Activated CD8-positive, alpha-beta memory T cell treated with anti-CD3 and anti-CD28 coated beads for 24 hours (primary cell): ENCODE measurements at regions not wholly inside any gene's neighbourhood (a gene's known extent, or its start where the extent isn't known, plus 50 kb on each side); places are given as distances from the start of the nearest gene placed in this dataset.

Source experiments
- DNase-seq: peaks from one replicate; pipeline ENCODE4 v3.0.0-alpha.2; 2020

DNA sequence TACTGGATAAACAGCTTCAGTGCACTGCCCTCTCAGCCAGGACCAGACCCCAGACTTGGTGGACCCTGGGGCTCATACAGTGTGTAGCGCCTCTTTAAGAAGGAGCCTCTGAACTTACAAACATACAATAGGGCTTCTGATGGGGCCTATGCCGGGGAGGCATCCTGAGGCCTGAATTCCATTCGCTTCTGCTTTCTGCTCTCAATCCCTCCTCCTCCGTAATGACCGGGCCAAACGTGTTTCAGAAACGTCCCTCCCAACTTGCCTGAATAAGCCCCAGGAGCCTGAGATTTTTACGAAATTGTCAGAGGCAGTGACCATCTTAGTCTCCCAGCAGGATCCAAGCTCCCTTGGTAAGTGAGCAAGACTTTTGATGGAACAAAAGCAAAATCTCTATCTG lies 128.1 kb upstream of the BOD1 start:
- no peak for DNase-seq

DNA sequence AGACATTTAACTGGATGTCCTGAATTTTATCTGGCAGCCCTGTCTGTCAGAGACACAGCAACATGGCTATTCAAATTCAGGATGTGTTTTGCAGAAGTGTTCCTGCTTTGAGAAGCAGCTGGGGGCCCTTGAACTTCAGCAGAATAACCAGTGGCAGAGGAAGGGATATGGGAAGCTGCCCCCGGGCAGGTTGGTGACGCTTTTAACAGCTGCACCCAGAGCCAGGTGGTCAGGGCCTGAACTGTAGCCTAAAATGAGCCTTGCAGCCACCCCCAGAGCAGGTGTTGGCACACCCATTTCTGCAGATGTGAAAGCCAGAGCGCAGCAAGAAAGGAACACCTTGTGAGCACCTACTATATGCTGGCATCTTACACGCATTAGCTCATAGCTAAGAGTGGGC lies 128.7 kb upstream of the BOD1 start:
- no peak for DNase-seq

DNA sequence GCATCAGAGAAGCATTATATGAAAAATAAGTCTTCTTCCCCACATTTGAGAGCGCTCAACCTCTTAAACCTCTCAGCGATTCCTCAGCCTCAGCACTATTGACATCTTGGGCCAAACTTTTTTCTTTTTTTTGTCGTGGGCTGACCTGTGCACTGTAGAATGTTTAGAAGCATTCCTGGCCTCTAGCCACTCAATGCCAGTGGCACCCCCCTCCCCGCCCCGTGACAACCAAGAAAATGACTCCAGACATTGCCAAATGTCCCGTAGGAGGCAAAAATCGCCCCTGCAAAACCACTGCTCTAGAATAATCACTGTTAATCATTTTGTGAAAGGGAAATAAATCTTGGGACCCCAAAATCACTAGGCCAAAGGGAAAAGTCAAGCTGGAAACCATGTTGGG lies 129.1 kb upstream of the BOD1 start:
- no peak for DNase-seq

DNA sequence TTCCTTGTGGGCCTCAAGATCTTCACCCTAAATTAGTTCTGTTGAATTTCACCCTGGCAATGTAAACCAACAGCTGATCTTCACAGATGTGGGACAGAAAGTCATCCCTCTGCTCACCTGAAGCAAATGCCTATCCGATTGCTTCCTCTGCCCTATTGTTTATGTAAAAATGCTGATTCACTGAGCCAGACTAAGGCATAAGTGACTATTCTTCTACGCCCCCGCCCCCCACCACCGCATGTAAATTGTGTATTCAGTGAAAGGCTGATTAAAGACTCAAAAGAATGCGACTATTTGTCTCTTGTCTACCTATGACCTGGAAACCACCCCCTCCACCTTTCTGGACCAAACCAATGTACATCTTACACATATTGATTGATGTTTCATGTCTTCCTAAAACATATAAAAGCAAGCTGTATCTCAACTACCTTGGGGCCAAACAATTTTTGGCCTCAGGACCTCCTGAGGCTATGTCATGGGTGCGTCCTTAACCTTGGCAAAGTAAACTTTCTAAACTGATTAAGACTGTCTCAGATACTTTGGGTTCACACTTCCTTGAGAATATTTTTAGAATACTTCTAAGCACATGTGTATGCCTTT lies 129.7 kb upstream of the BOD1 start:
- no peak for DNase-seq

DNA sequence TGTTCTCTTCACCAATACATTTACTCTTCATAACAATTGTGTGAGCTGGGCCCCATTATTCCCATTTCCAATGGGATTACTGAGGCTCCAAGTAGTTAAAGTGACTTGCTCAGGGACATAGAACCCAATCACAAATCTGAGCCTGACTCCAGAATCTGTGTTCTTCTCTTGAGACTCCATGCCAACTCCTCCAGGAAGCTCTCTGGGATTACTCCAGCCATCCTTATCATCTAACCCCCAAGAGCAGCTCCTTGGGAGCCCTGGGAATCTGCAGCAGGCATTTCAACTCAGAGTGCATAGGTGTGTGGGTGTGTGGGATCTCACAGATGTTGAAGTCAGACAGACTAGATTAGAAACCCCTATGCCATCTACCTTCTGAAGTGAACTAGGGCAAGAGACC lies 131.4 kb upstream of the BOD1 start:
- no peak for DNase-seq

DNA sequence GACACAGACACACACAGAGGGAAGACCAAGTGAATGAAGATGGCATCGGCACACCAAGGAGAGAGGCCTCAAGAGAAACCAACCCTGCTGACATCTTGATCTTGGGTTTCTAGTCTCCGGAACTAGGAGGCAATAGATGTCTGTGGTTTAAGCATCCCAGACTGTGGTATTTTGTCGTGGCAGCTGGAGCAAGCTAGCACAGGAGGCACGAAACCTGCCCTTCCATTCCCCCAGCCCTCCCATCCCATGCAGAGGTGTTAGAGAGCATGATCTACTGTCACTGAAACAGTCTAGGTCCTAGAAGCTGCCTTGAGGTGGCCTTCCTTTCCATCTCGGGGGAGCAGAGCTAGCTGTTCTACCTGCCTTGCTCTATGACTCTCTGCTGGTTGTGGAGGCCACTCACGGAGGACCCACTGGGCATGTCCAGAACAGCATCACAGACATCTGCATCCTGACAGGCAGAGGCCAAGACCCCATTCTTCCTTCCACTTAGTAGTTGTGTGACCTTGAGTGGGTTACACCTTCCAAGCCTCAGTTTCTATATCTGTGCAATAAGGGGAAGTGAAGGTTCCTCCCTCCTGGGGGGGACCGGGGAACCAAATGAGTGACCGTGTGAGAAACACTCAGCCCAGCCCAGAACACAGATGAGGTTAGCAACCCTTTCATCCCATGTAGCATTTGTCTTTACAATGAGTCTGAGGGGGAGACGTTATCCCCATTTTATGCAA lies 134.3 kb upstream of the BOD1 start:
- DNase-seq, result no peak

DNA sequence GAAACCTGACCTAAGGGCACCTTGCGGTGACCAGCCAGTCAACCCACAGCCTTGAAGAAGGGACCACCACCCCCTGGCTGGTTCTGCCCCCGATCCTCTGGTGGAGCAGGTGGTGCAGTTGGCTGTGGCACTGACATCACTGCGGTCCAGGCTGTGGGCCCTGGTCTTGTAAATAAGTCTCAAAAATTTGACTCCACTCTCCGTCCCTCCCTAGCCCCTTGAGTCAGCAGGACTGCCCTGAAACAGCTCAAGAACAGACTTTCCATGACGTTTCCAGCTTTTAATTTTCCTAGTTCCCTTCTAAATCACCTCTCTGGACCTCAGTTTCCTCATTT lies 134.8 kb upstream of the BOD1 start:
- no peak for DNase-seq

DNA sequence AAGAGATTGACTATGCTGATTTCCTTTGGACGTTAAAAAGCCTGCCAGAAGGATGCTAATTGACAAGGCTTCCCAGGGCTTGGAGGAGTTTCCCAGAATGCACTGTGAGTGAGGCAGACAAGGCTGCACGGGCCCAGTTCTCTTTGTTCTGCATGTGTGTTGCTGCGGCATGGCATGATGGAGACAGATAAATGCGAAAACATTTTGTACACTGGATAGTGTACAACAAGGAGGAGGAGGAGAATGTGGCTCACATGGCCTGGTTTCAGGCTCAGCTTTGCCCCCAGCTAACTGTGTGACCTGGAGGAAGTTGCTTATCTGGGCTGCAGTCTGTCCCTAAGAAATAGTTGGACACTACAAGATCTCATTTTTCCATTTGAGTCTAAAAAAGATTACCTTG lies 135.5 kb upstream of the CPEB4 start:
- DNase-seq, result no peak

DNA sequence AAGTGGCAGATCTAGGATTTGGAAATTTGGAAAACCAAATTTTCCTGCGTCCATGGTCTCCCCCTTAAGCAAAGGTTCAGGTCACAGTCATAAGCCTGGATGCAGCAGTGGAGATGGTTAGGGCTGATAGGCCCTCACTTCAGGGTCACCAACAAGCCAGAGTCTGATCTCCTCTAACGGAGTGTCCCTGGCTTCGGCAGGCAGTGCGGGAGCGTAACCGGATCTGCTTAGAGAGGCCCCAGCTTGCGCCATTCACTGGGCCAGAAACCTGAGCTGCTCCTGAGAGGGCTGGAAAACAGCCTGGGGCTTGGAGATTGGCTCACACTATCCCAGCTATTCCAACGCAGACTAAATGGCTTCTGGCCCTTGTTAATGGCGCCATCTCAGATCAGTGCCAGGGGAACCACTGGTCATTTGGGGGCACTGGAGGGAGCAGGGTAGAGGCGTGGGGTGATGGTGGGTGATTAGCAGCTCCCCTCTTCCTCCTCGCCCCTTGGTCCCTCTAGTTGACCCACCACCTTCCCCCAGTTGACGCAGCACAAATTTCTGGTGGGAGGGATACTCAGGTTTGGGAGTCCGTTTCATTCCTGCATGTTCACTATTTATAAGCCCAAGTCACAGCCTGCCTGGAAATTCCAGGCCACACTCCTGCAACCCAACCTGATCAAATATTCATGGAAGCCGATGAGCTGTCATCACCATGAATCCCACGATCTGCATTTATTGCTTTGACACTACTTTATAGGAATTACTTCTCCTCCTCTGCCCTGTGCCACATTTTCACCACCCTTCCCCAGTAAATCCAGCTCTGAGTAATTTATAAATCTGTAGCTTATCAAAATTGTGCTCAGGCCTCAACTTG lies 134.6 kb upstream of the CPEB4 start:
- no peak for DNase-seq

DNA sequence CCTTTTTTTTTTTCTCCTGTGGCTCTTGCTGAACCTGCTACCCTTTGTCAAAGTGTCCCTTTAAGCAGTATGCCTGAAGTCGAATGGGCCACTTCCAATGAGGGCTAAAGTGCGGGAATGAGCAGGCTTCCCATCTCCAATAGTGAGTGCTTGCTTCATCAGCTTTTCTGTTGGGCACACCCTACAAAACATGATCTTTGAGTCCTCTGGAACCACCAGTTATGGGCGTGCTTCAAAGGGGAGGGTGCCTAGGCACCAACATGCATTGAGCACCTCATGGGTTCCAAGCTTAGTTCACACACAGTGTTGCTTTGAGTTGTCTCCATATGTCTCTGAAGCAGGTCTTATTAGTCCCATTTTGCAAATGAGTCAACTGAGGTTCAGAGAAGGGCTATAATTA lies 132.8 kb upstream of the CPEB4 start:
- DNase-seq, result no peak

DNA sequence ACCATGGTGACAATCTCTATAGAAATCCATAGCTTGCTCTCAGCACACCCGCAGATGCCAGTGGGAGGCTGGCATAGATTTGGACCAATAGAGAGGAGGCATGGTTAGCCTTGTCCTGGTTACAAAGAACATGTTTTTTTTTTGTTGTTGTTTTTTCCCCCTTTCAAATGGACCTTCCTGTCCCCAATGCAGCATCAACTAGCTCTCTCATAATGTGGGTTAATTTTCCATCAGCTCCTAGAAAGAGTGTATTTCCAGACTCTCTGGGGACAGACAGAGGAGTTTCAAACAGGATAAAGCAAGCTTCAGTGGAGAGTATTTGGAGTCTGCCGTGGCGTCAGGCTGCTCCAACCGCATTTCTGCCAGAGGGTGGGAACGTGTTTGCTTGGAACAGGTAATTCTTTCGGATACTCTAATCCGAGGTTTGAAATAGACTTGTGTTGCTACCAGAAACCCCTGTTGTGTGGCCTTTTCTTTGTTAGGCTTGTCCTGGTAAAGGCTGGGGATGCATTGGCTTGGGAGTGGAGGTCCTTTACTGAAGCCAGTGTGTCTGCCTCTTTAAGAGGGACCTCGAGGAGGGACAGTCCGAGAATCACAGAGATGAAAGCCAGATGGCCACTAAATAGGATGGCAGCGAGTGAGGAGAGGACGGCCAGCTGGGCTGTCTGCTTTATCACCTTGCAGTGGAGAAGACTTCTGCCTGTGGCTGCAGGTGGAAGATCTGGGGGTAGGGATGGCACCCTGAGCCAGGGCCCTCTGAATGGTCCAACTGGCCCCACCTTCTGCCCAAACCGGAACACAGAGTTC lies 130.5 kb upstream of the CPEB4 start:
- no peak for DNase-seq

DNA sequence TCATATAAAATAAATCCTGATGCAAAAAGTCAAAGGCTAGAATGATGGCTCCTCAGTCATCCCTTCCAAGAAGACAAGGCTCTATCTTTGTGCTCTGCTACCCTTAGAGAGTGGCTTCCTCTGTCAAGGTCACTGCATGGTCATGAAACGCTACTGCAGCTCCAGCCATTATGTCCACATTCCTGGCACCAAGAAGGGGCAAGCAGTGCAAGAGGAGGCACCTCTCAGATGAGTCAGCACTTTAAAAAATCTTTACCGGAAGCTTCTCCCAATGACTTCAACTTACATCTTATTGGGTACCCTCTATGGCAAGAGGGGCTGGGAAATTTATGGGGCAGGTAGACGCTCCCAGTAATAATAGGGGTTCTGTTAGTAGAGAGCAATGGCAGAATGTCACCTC lies 129.5 kb upstream of the CPEB4 start:
- no peak for DNase-seq

DNA sequence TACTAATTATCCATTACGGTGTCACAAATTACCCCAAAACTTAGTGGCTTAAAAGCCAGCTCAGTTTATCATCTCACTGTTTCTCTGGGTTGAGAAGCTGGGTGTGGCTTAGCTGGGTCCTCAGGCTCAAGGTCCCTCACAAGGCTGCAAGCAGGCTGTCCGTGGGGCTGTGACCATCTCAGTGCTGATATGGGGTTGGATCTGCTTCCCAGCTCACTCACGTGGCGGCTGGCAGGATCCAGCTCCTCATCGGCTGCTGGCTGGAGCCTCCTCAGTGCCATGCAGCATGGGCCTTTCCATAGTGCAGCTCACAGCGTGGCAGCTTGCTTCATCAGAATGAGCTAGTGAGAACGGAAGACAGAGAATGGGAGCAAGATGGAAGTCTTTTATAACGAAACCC lies 128.5 kb upstream of the CPEB4 start:
- DNase-seq, result no peak

DNA sequence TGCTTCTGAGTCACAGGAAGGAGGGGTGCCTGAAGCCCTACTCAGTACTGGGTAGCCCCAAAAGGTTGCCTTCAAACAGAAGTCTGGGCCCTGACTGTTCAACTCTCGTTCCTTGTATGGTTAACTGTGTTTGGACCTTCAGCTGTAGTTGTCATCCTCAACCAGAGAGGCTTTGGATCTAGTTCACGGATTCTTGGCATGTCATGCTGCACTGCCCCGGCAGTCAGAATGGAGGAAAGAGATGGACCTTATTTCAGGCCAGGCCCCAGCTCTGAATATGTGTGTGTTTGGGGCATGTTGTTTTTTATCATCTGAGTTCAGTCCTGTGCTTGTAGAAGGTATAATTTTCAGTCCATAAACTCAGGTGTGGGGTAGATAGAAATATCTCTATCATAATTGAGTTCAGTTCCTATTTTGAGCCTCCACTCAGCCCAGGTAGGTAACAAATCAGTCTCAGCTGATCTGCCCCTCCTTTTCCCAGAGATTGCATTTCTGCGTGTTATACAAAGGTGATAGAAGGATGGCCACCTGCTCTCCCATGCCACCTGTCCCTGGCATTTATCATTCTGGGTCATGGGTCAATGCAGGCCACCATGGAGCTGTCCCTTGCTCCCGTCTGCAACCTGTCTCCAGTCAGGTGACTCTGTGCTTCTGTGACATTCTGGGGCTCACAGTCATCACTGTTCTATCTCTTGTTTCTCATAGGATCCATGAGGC lies 127.5 kb upstream of the CPEB4 start:
- no peak for DNase-seq

DNA sequence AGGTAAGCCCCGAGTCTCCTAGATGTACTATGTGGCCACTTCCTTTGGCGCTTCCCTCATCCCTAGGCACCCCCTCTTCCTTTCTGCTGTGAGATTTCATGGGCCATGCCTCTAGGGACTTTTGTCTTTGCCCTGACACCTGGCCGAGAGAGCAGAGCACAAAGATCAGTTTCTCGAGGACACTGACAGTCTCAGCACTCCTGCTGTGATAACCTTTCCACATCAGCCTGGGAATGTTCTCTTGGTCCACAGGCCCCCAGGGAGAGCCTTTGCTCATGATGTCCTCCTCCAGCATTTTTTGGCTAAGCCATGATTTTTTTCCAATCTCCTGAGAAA lies 127.0 kb upstream of the CPEB4 start:
- DNase-seq, result no peak

DNA sequence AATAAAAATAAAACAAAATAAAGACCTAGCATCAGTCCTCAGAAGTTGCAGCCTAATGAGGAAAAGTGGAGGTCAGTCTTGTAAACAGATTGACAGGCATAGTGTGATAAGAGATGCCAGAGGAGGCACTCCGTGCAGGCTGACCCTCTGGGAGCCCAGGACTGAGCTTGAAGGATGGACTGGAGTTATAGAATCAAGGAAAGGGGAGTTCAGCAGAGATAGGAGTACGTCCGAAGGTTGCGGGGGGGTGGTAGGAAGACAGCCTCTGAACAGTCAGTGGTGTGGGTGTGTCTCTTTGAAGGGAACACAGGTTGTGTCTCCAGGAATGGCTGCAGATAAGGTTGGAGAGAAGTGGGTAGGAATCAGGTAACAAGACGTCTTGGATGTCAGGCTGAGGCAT lies 126.1 kb upstream of the CPEB4 start:
- DNase-seq, result no peak

DNA sequence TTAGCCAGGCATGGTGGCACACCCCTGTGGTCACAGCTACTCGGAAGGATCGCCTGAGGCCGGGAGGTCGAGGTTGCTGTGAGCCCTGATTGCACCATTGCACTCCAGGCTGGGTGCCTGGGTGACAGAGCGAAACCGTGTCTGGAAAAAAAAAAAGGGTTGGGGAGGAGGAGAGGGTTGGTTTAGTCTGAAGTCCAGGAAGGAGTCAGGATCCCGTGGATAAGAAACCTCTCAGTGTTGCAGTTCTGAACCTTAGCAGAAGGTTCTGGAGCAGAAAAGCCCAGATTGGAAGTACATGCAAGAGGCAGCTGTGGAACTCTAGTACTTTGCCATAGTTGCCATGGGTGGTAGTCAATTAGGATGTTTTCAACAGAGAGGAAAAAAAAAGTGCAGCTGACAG lies 125.2 kb upstream of the CPEB4 start:
- no peak for DNase-seq

DNA sequence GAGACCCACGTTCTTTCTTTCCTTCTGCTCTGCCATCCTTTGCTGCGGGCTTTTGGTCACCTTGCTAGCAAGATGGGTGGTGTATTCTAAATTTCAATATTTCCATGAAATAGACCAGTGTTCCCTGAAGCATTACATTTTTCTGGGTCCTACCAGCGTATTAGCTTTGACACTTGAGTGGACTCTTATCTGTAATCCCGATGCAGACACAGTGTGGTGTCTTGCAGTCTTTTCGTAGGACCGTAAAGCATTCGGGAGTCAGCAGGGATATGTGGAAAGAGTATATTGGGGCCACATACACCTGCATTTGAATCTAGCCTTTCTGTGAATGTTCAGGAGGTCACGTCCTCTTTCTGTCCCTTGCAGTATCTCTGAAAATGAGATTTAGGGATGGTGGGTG lies 124.7 kb upstream of the CPEB4 start:
- no peak for DNase-seq

DNA sequence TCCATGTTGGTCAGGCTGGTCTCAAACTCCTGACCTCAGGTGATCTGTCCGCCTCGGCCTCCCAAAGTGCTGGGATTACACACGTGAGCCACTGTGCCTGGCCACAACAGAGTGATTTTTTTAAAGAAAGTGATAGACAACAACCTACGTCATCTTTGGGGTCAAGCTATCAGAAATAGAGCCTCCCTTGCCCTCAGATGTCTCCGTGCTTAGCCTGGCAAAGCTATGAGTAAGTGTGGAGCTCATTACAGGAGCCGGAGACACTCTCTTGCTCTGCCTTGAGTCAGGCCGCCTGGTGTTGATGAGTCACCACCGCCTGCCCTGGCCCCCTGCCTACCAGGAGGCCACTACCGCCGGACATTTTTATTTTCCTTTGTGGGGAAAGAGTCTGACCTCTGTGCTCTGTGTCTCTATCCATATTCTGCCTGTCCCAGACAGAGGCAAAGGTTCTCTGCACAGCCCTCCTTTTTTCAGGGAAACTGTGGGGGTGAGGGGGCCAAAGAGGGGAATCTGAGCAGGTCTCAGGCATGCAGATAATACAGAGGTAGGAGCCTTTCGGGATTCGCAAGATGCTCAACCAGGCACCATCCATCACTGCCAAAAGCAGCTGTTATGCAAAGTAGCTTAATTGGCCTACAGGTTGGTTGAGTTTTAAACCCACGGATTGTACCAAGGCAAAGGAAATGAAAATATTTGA lies 123.7 kb upstream of the CPEB4 start:
- DNase-seq, result no peak

DNA sequence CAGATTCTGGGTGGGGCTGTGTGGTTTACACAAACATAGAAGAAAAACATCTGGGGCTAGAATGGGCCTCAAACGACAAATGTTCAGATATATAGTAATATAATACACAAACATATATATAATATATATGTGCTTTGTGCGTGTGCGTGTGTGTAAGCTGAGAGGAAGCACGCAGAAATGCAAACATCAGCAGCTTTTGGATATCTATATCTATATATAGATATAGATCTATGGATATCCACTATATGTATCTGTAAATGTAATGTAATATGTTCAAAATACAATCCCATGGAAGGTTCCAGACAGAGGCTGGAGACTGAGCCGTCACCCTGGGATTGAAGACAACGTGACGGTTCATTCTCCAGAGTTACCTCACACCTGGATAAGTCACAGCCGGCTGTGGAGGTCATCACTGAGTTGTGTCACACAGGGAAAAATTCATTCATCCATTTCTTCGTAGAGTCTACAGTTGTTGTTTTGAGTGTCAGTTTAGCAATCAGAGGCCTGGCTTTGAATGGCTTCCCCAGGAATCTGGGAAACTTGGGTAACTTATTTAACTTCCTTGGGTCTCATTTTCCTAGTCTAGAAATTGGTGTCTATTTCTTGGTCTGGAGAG lies 123.0 kb upstream of the CPEB4 start:
- DNase-seq, result no peak

DNA sequence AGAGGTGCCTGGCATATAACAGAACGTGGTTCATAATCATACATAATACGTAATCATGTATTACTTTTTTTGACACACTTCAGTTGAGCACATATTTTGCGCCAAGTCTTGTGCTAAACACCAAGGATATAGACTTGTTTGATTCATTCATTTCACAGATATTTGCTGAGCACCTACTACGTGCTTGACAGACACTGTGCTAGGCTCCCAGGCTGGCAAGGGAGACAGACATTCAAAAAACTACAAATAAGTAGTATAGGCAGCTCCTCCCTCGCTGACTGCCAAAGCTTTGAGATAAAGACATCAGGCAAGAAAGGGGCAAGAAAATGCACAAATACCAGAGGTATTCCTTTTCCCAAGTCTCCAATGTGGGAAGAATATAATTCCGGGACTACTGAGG lies 122.5 kb upstream of the CPEB4 start:
- DNase-seq, result no peak
